Peyer's patch (tissue), 4 donors: ENCODE measurements at regions not wholly inside any gene's neighbourhood (a gene's known extent, or its start where the extent isn't known, plus 50 kb on each side); places are given as distances from the start of the nearest gene placed in this dataset.
A peak's percentile ranks its signal among the peaks of the same experiment; 100 is the strongest.

Source experiments
- DNase-seq, 3 donors: peaks; one replicate each; pipeline ENCODE4 v3.0.0-alpha.2; 2017 to 2019
- H3K27ac ChIP-seq, 4 donors: fragments of 200-600 bp; sonication (generic); one replicate each; pipeline ENCODE4 v1.5.1; 2016 to 2019
- H3K27me3 ChIP-seq, 2 donors: fragments of 200-600 bp; sonication (generic); one replicate each; pipeline ENCODE4 v1.5.1; 2019
- H3K36me3 ChIP-seq, 3 donors: fragments of 200-600 bp; sonication (generic); one replicate each; pipeline ENCODE4 v1.5.1; 2016 to 2019
- H3K4me1 ChIP-seq, 4 donors: fragments of 200-600 bp; sonication (generic); one replicate each; pipeline ENCODE4 v1.5.1; 2016 to 2019
- H3K4me3 ChIP-seq, 4 donors: fragments of 200-600 bp; sonication (generic); 1 replicate in 3 of 4; 2 replicates in 1 of 4; pipeline ENCODE4 v1.5.1; 2016 to 2019; ENCODE audit warnings: mild to moderate bottlenecking in 1 of 4
- H3K9me3 ChIP-seq, 4 donors: fragments of 200-600 bp; sonication (generic); one replicate each; pipeline ENCODE4 v1.5.1; 2016 to 2019; ENCODE audit warnings: mild to moderate bottlenecking in 1 of 4
- POLR2A ChIP-seq, 2 donors: fragments of 450-650 bp; IDR thresholded peaks; one replicate each; pipeline ENCODE4 v1.5.1; 2017; ENCODE audit warnings: antibody characterized with exemption in 2 of 2, mild to moderate bottlenecking in 2 of 2, moderate library complexity in 2 of 2
- TF ChIP-seq, protein P1 (sequence below), 6 experiments: fragments of 450-650 bp in 4 of 6; fragments of 200-600 bp in 2 of 6; sonication (generic) in 1 of 6; IDR thresholded peaks; one replicate each; pipeline ENCODE4 v1.5.1; 2017 to 2019; ENCODE audit warnings: antibody characterized with exemption in 6 of 6, mild to moderate bottlenecking in 3 of 6, moderate library complexity in 1 of 6

DNA sequence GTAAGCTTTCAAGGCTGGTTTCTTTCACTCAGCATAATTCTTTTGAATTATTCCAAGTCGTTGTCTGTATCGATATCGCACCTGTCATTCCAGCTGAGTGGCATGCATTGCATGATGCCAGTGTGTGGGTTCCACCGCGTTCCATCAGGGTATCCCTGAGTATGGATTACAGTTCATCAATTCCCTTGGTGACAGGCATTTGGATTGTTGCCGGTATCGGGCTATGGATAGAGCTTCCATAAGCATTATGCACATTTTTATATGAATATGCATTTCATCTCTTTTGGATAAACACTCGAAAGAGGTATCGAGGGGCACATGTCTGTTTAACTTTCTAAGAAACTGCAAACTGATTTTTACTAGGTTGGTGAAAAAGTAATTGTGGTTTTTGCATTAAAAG, 698.8 kb downstream of the BRD1 start:
- no peaks in the 10 kb centered on the region for H3K4me1 ChIP-seq
- no peak for DNase-seq
- H3K9me3 ChIP-seq: no peaks in the 10 kb centered on the region
- H3K4me3 ChIP-seq: no peak overlapping the region
- no peak overlapping the region for H3K27ac ChIP-seq
- no peaks in the 10 kb centered on the region for H3K27me3 ChIP-seq
- TF ChIP-seq, protein P1, sequence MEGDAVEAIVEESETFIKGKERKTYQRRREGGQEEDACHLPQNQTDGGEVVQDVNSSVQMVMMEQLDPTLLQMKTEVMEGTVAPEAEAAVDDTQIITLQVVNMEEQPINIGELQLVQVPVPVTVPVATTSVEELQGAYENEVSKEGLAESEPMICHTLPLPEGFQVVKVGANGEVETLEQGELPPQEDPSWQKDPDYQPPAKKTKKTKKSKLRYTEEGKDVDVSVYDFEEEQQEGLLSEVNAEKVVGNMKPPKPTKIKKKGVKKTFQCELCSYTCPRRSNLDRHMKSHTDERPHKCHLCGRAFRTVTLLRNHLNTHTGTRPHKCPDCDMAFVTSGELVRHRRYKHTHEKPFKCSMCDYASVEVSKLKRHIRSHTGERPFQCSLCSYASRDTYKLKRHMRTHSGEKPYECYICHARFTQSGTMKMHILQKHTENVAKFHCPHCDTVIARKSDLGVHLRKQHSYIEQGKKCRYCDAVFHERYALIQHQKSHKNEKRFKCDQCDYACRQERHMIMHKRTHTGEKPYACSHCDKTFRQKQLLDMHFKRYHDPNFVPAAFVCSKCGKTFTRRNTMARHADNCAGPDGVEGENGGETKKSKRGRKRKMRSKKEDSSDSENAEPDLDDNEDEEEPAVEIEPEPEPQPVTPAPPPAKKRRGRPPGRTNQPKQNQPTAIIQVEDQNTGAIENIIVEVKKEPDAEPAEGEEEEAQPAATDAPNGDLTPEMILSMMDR (IDR thresholded peaks at IDR 0.05): no peak
- TF ChIP-seq POLR2A (IDR thresholded peaks at IDR 0.05): no peak
- H3K36me3 ChIP-seq: no peaks in the 10 kb centered on the region

DNA sequence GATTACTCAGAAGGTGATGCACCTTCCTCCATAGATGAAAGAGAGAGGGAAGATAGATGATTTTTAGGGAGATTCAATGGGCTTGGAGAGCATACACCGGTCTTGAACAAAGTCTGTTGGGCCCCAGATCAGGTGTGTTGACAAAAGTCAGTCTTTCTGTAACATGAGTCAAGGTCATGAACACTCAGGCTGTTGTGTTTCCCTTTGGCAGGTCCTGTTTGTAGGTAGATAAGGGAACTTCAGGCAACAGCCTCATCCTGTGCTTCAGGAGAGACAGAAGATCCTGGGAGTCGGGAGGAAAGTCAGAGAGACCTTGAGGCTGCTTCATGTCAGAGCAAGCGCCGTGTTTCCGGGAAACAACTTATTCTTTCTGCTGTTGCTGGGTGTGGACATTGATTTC, 703.1 kb downstream of the BRD1 start:
- Histone ChIP-seq H3K27me3 (no peaks in the 10 kb centered on the region), H3K36me3 (no peaks in the 10 kb centered on the region), H3K4me1 (no peaks in the 10 kb centered on the region), H3K27ac (no peak overlapping the region), H3K4me3 (no peak overlapping the region), H3K9me3 (no peaks in the 10 kb centered on the region)
- TF ChIP-seq, protein P1 (IDR thresholded peaks at IDR 0.05): no peak
- TF ChIP-seq POLR2A (IDR thresholded peaks at IDR 0.05): no peak
- DNase-seq: no peak

DNA sequence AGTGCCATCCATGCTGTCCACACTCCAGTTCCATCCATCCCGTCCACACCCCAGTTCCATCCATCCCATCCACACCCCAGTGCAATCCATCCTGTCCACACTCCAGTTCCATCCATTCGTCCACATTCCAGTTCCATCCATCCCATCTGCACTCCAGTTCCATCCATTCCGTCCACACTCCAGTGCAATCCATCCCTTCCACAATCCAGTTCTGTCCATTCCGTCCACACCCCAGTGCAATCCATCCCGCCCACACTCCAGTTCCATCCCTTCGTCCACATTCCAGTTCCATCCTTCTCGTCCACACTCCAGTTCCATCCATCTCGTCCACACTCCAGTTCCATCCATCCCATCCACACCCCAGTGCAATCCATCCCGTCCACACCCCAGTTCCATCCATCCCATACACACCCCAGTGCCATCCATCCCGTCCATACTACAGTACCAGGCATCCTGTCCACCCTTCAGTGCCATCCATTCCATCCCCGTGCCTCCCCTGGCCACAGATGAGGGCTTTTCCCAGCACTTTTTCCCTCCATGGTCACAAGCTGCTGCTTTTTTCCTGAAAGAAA, 704.0 kb downstream of the BRD1 start:
- H3K27ac ChIP-seq: no peak overlapping the region
- H3K27me3 ChIP-seq: no peaks in the 10 kb centered on the region
- no peaks in the 10 kb centered on the region for H3K36me3 ChIP-seq
- H3K9me3 ChIP-seq: no peaks in the 10 kb centered on the region
- H3K4me1 ChIP-seq: no peaks in the 10 kb centered on the region
- DNase-seq: no peak
- no peak overlapping the region for H3K4me3 ChIP-seq
- TF ChIP-seq POLR2A (IDR thresholded peaks at IDR 0.05): no peak
- TF ChIP-seq, protein P1 (IDR thresholded peaks at IDR 0.05): no peak

DNA sequence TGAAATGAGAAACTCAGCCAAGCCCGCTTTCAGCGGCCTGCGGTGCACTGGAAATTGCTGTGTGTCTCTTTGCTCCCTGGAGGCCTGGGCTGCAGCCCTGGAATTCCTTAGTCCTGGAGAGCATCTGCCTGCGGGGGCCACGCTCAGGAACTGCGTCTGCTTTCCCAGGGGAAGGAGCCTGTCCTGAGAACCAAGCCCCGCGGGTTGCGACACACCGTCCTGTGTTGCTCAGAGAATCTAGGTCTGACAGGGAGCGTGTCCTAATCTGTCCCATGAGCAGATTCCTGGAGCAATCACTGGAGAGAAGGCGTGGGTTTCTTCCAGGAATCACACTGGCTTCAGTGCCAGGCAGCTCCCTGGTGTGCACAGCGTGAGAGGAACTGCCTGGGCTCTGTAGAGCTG, 708.1 kb downstream of the BRD1 start:
- no peaks in the 10 kb centered on the region for H3K27me3 ChIP-seq
- no peak overlapping the region for H3K27ac ChIP-seq
- DNase-seq: peak in 1 of 3 donors; percentile 45
- TF ChIP-seq POLR2A (IDR thresholded peaks at IDR 0.05): no peak
- TF ChIP-seq, protein P1 (IDR thresholded peaks at IDR 0.05): no peak
- no peak overlapping the region for H3K4me3 ChIP-seq
- no peaks in the 10 kb centered on the region for H3K36me3 ChIP-seq
- no peaks in the 10 kb centered on the region for H3K4me1 ChIP-seq
- H3K9me3 ChIP-seq: no peaks in the 10 kb centered on the region

DNA sequence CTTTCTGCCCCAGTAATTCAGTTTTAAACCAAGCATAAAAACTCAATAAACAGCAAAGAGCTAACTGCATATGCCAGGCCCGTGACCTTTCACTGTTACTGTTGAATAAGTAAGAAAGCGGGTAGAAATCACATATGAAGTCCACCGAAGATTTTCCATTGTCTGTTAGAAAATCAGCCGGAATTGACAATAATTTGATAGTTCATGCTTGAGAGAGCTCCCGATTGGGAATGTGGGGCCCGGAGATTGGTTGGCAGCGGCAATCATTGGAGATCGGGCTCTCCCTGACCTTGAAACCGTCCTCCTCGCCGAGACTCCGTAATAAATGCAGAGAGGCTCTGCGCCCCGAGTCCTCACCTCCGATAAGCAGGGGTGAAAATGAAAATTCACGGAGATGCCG, 709.6 kb downstream of the BRD1 start:
- Histone ChIP-seq H3K4me3 (no peak overlapping the region), H3K36me3 (no peaks in the 10 kb centered on the region), H3K27me3 (no peaks in the 10 kb centered on the region), H3K27ac (no peak overlapping the region), H3K4me1 (no peaks in the 10 kb centered on the region), H3K9me3 (no peaks in the 10 kb centered on the region)
- DNase-seq: no peak
- TF ChIP-seq, protein P1 (IDR thresholded peaks at IDR 0.05): no peak
- TF ChIP-seq POLR2A (IDR thresholded peaks at IDR 0.05): no peak

DNA sequence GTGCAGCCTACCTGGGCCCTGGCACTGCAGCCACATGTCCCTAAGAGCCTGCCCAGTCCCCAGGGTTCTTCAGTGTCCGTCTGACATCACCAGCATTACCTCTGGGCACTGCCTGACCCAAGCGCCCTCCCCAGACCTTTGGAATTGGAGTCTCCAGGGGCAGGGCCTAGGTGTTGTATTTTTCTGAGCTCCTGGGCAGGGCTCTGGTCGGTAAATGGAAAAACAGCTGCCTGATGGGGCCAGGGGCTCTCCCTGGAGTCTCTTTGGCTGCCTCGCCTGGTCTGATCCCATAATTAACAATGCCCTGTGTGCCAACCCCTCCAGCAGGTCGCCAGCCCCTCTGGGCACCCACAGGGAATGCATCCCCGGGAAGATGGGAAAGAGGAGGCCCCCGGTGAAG, 710.2 kb downstream of the BRD1 start:
- no peaks in the 10 kb centered on the region for H3K36me3 ChIP-seq
- DNase-seq: no peak
- TF ChIP-seq, protein P1 (IDR thresholded peaks at IDR 0.05): no peak
- TF ChIP-seq POLR2A (IDR thresholded peaks at IDR 0.05): no peak
- H3K27me3 ChIP-seq: no peaks in the 10 kb centered on the region
- H3K4me1 ChIP-seq: no peaks in the 10 kb centered on the region
- no peak overlapping the region for H3K4me3 ChIP-seq
- H3K9me3 ChIP-seq: no peaks in the 10 kb centered on the region
- no peak overlapping the region for H3K27ac ChIP-seq
